Hematopoietic multipotent progenitor cell treated with erythropoietin and hydrocortisone succinate and interleukin-3 and kit ligand, for 4 days (in vitro differentiated cells): ENCODE measurements at regions not wholly inside any gene's neighbourhood (a gene's known extent, or its start where the extent isn't known, plus 50 kb on each side); places are given as distances from the start of the nearest gene placed in this dataset.
"Not testable (repeated sequence)": the region's sequence is repeated elsewhere in the genome, so short reads cannot be mapped to it uniquely, and the experiment has no call there.

ENCODE experiments used
- DNase-seq: peaks from one replicate; pipeline ENCODE4 v3.0.0-alpha.2; 2015

GRCh38 chr20:29763821-29764511 lies 1493.5 kb upstream of the DEFB115 start:
- DNase-seq: no peak

- peak; percentile 39 for DNase-seq
Measured at GRCh38 chr20:29764922-29765610, 1492.4 kb upstream of the DEFB115 start.

- not testable (repeated sequence) for DNase-seq
Measured at GRCh38 chr20:29778033-29778432, 1479.4 kb upstream of the DEFB115 start.

- DNase-seq: not testable (repeated sequence)
Measured at GRCh38 chr20:29781217-29781616, 1476.2 kb upstream of the DEFB115 start.

- not testable (repeated sequence) for DNase-seq
Measured at GRCh38 chr20:29781891-29782290, 1475.6 kb upstream of the DEFB115 start.

GRCh38 chr20:29787456-29787855 lies 1470.0 kb upstream of the DEFB115 start:
- not testable (repeated sequence) for DNase-seq

- DNase-seq: no peak
Measured at GRCh38 chr20:29790510-29790909, 1467.0 kb upstream of the DEFB115 start.

- not testable (repeated sequence) for DNase-seq
Measured at GRCh38 chr20:29831508-29831907, 1426.0 kb upstream of the DEFB115 start.

- not testable (repeated sequence) for DNase-seq
Measured at GRCh38 chr20:29868014-29868413, 1389.5 kb upstream of the DEFB115 start.

- not testable (repeated sequence) for DNase-seq
Measured at GRCh38 chr20:29868688-29869087, 1388.8 kb upstream of the DEFB115 start.

GRCh38 chr20:29871816-29872215 lies 1385.6 kb upstream of the DEFB115 start:
- DNase-seq: not testable (repeated sequence)

GRCh38 chr20:29873946-29874345 lies 1383.5 kb upstream of the DEFB115 start:
- peak; percentile 69 for DNase-seq

GRCh38 chr20:29874476-29875202 lies 1382.8 kb upstream of the DEFB115 start:
- DNase-seq: no peak

- DNase-seq: not testable (repeated sequence)
Measured at GRCh38 chr20:29875321-29876083, 1382.0 kb upstream of the DEFB115 start.

- DNase-seq: not testable (repeated sequence)
Measured at GRCh38 chr20:29876084-29876910, 1381.2 kb upstream of the DEFB115 start.

GRCh38 chr20:29876911-29877285 lies 1380.6 kb upstream of the DEFB115 start:
- no peak for DNase-seq

- DNase-seq: not testable (repeated sequence)
Measured at GRCh38 chr20:29877411-29878280, 1379.8 kb upstream of the DEFB115 start.

GRCh38 chr20:29878281-29878741 lies 1379.2 kb upstream of the DEFB115 start:
- peak; percentile 18 for DNase-seq

- no peak for DNase-seq
Measured at GRCh38 chr20:29878777-29879442, 1378.6 kb upstream of the DEFB115 start.

- DNase-seq: not testable (repeated sequence)
Measured at GRCh38 chr20:29881107-29881506, 1376.4 kb upstream of the DEFB115 start.
